ENCODE measurements at regions not wholly inside any gene's neighbourhood (a gene's known extent, or its start where the extent isn't known, plus 50 kb on each side); places are given as distances from the start of the nearest gene placed in this dataset.

GRCh38 chr4:144494280-144494679, 151.7 kb upstream of the HHIP start:
- TF ChIP-seq SMARCA5 (IDR thresholded peaks at IDR 0.05) (no peak), POLR3G (IDR thresholded peaks at IDR 0.05; ENCODE audit: extremely low read depth, insufficient read length, insufficient replicate concordance) (no peak), ELF1 (tag; IDR thresholded peaks at IDR 0.05) (no peak), HDAC8 (tag; IDR thresholded peaks at IDR 0.05) (no peak), NCOR1 (IDR thresholded peaks at IDR 0.05) (no peak), ATF4 (CRISPR knock-in tag; IDR thresholded peaks at IDR 0.05) (no peak), ELK1 (CRISPR knock-in tag; IDR thresholded peaks at IDR 0.05) (no peak), HLTF (IDR thresholded peaks at IDR 0.05) (no peak), GABPB1 (CRISPR knock-in tag; IDR thresholded peaks at IDR 0.05) (no peak), MAFK (IDR thresholded peaks at IDR 0.05; ENCODE audit: low read length) (no peak)
- Histone ChIP-seq H3K36me3 (ENCODE audit: control insufficient read depth, insufficient read depth, low read length) (no peaks in the 10 kb centered on the region), H3K4me2 (ENCODE audit: insufficient read depth, low read length) (no peak overlapping the region), H3K9me3 (replicated peaks; ENCODE audit: control insufficient read depth, insufficient read depth, low read depth, low read length) (no peaks in the 10 kb centered on the region), H3K27ac (ENCODE audit: extremely low read depth, low read depth, low read length) (no peak overlapping the region), H3K9me1 (ENCODE audit: control insufficient read depth, insufficient read depth, low read length) (no peaks in the 10 kb centered on the region), H3K4me3 (no peak overlapping the region), H3K27me3 (ENCODE audit: control insufficient read depth in 2 of 2, insufficient read depth in 2 of 2, low read length in 2 of 2) (no peaks in the 10 kb centered on the region), H3K79me2 (ENCODE audit: control insufficient read depth, insufficient read depth, low read length) (no peaks in the 10 kb centered on the region), H3K9ac (ENCODE audit: insufficient read depth in 1 of 2, low read depth in 2 of 2, low read length in 2 of 2) (no peak overlapping the region), H2AFZ (ENCODE audit: low read depth, low read length) (no peak overlapping the region), H4K20me1 (replicated peaks; ENCODE audit: control insufficient read depth, insufficient read depth, low read length) (no peaks in the 10 kb centered on the region), H3K4me1 (replicated peaks in 1 of 2; ENCODE audit: control insufficient read depth in 2 of 2, insufficient read depth in 2 of 2, low read length in 2 of 2) (no peaks in the 10 kb centered on the region)
- 0% methylated on average over 2 of the region's 2 CpGs for WGBS (ENCODE audit: insufficient coverage, low coverage, missing lambda C conversion rate)
- ChIA-PET CTCF (ENCODE audit: low intra/inter-chr PET ratio) (no interaction called here), POLR2A (no interaction called here)
- intact Hi-C loops (cut with micrococcal nuclease) (no loop called here), in situ Hi-C loops (cut with MboI) (no loop called here)
- DNase-seq (ENCODE audit: extremely low read depth in 1 of 4, low spot score in 3 of 4) (no peak), ATAC-seq (no peak), FAIRE-seq (no peak)
- BruUV-seq (replicated peaks) = no TSS peak
